Astrocyte (in vitro differentiated cells and primary cell): ENCODE measurements at regions not wholly inside any gene's neighbourhood (a gene's known extent, or its start where the extent isn't known, plus 50 kb on each side); places are given as distances from the start of the nearest gene placed in this dataset.

Experiments used
- DNase-seq: peaks from one replicate; pipeline ENCODE4 v3.0.0-alpha.2; 2010; ENCODE audit warnings: low read depth
- FAIRE-seq: peaks from 2 replicates; lab custom pipeline; 2011; peaks lifted over from hg19 to GRCh38; lab: Jason Lieb, UNC
- H2AFZ ChIP-seq: 2 replicates; pipeline ENCODE4 v1.6.0; 2012; ENCODE audit warnings: low read depth, low read length, inconsistent platforms
- H3K27ac ChIP-seq: 2 replicates; pipeline ENCODE4 v1.5.1; 2011; ENCODE audit warnings: low read depth, low read length, inconsistent platforms
- H3K27me3 ChIP-seq: 2 replicates; pipeline ENCODE4 v1.6.0; 2011; ENCODE audit warnings: low read length, inconsistent platforms; ENCODE audit not compliant: insufficient read depth
- H3K36me3 ChIP-seq: 2 replicates; pipeline ENCODE4 v1.5.1; 2011; ENCODE audit warnings: low read length, inconsistent platforms; ENCODE audit not compliant: insufficient read depth
- H3K4me1 ChIP-seq: 2 replicates; pipeline ENCODE4 v1.5.1; 2011; ENCODE audit warnings: low read length, inconsistent platforms; ENCODE audit not compliant: insufficient read depth
- H3K4me2 ChIP-seq: 2 replicates; pipeline ENCODE4 v1.6.0; 2012; ENCODE audit warnings: low read length, inconsistent platforms
- H3K4me3 ChIP-seq: 2 replicates; pipeline ENCODE4 v1.5.1; 2011; ENCODE audit warnings: low read depth, mild to moderate bottlenecking, low read length, inconsistent platforms; ENCODE audit not compliant: insufficient read depth
- H3K79me2 ChIP-seq: 2 replicates; pipeline ENCODE4 v1.6.0; 2012; ENCODE audit warnings: mild to moderate bottlenecking, low read length, inconsistent platforms; ENCODE audit not compliant: insufficient read depth
- H3K9ac ChIP-seq: 2 replicates; pipeline ENCODE4 v1.6.0; 2012; ENCODE audit warnings: mild to moderate bottlenecking, low read length, inconsistent platforms
- H3K9me3 ChIP-seq: 2 replicates; pipeline ENCODE4 v1.5.1; 2012; ENCODE audit warnings: low read depth, mild to moderate bottlenecking, low read length, inconsistent platforms; ENCODE audit not compliant: insufficient read depth
- H4K20me1 ChIP-seq: 2 replicates; pipeline ENCODE4 v1.6.0; 2012; ENCODE audit warnings: low read length, inconsistent platforms; ENCODE audit not compliant: insufficient read depth
- H3K27ac Mint-ChIP-seq: one replicate; pipeline ENCODE4 v1.8.0; 2021; ENCODE audit warnings: mild to moderate bottlenecking, mixed read lengths; ENCODE audit not compliant: unreplicated experiment
- H3K27me3 Mint-ChIP-seq: one replicate; pipeline ENCODE4 v1.8.0; 2021; ENCODE audit warnings: low read depth, mixed read lengths; ENCODE audit not compliant: unreplicated experiment
- H3K36me3 Mint-ChIP-seq: one replicate; pipeline ENCODE4 v1.8.0; 2021; ENCODE audit warnings: low read depth, mixed read lengths; ENCODE audit not compliant: unreplicated experiment
- H3K4me1 Mint-ChIP-seq: one replicate; pipeline ENCODE4 v1.8.0; 2021; ENCODE audit warnings: low read depth, mixed read lengths; ENCODE audit not compliant: unreplicated experiment
- H3K4me3 Mint-ChIP-seq: one replicate; pipeline ENCODE4 v1.8.0; 2021; ENCODE audit warnings: mild to moderate bottlenecking, moderate library complexity, mixed read lengths; ENCODE audit not compliant: unreplicated experiment
- H3K9me3 Mint-ChIP-seq: one replicate; pipeline ENCODE4 v1.8.0; 2021; ENCODE audit warnings: mild to moderate bottlenecking, mixed read lengths; ENCODE audit not compliant: unreplicated experiment
- CTCF ChIP-seq: IDR thresholded peaks from 2 replicates; pipeline ENCODE4 v1.5.1; 2011; ENCODE audit warnings: low read depth, mild to moderate bottlenecking, inconsistent platforms, low read length, moderate library complexity; ENCODE audit not compliant: insufficient read depth
- EZH2 ChIP-seq: IDR thresholded peaks from 2 replicates; pipeline ENCODE4 v1.6.1; 2012; ENCODE audit warnings: mild to moderate bottlenecking, low read length, inconsistent platforms; ENCODE audit not compliant: insufficient read depth

- Histone ChIP-seq H3K9ac (no peak overlapping the region), H3K79me2 (no peaks in the 10 kb centered on the region), H3K4me2 (no peak overlapping the region), H3K4me1 (no peaks in the 10 kb centered on the region), H2AFZ (no peak overlapping the region), H3K27me3 (no peaks in the 10 kb centered on the region), H3K4me3 (no peak overlapping the region), H3K27ac (no peak overlapping the region), H3K36me3 (no peaks in the 10 kb centered on the region), H4K20me1 (no peaks in the 10 kb centered on the region), H3K9me3 (no peaks in the 10 kb centered on the region)
- no peak for TF ChIP-seq CTCF
- no peak for TF ChIP-seq EZH2
- Mint-ChIP-seq H3K36me3 (no peaks in the 10 kb centered on the region), H3K4me3 (no peak overlapping the region), H3K9me3 (no peaks in the 10 kb centered on the region), H3K4me1 (peaks cover 3% of the 10 kb centered on the region), H3K27ac (no peak overlapping the region), H3K27me3 (no peaks in the 10 kb centered on the region)
- FAIRE-seq (no peak), DNase-seq (no peak)
Measured at GRCh38 chr14:83019744-83020414, 1486.2 kb upstream of the SEL1L start.

GRCh38 chr14:83021323-83021722, 1487.7 kb upstream of the SEL1L start:
- Mint-ChIP-seq H3K27ac (no peak overlapping the region), H3K36me3 (no peaks in the 10 kb centered on the region), H3K9me3 (no peaks in the 10 kb centered on the region), H3K4me3 (no peak overlapping the region), H3K4me1 (peaks cover 3% of the 10 kb centered on the region), H3K27me3 (no peaks in the 10 kb centered on the region)
- Histone ChIP-seq H3K4me1 (no peaks in the 10 kb centered on the region), H3K4me3 (no peak overlapping the region), H4K20me1 (no peaks in the 10 kb centered on the region), H3K36me3 (no peaks in the 10 kb centered on the region), H2AFZ (no peak overlapping the region), H3K27ac (no peak overlapping the region), H3K4me2 (no peak overlapping the region), H3K9me3 (no peaks in the 10 kb centered on the region), H3K9ac (no peak overlapping the region), H3K27me3 (no peaks in the 10 kb centered on the region), H3K79me2 (no peaks in the 10 kb centered on the region)
- FAIRE-seq (no peak), DNase-seq (no peak)
- no peak for TF ChIP-seq EZH2
- TF ChIP-seq CTCF = no peak

GRCh38 chr14:83023369-83023768, 1489.7 kb upstream of the SEL1L start:
- Histone ChIP-seq H3K36me3 (no peaks in the 10 kb centered on the region), H2AFZ (no peak overlapping the region), H4K20me1 (no peaks in the 10 kb centered on the region), H3K4me2 (no peak overlapping the region), H3K9ac (no peak overlapping the region), H3K4me1 (no peaks in the 10 kb centered on the region), H3K27me3 (no peaks in the 10 kb centered on the region), H3K4me3 (no peak overlapping the region), H3K27ac (no peak overlapping the region), H3K9me3 (no peaks in the 10 kb centered on the region), H3K79me2 (no peaks in the 10 kb centered on the region)
- FAIRE-seq = no peak
- Mint-ChIP-seq H3K9me3 (no peaks in the 10 kb centered on the region), H3K27ac (no peak overlapping the region), H3K36me3 (no peaks in the 10 kb centered on the region), H3K4me3 (no peak overlapping the region), H3K27me3 (no peaks in the 10 kb centered on the region), H3K4me1 (peaks cover 3% of the 10 kb centered on the region)
- no peak for TF ChIP-seq EZH2
- no peak for TF ChIP-seq CTCF
- DNase-seq = no peak
